Spinal cord (tissue), 9 donors: ENCODE measurements at regions not wholly inside any gene's neighbourhood (a gene's known extent, or its start where the extent isn't known, plus 50 kb on each side); places are given as distances from the start of the nearest gene placed in this dataset.

Source experiments
- DNase-seq, 6 donors: peaks; one replicate each; pipeline versions ENCODE4 v3.0.0 to v3.0.0-alpha.2; 2013 to 2015; ENCODE audit warnings: low spot score in 6 of 6, low read depth in 4 of 6
- H3K27ac ChIP-seq: one replicate; pipeline ENCODE4 v1.5.1; 2013; ENCODE audit warnings: low read depth, low read length, control low read depth
- H3K27me3 ChIP-seq: one replicate; pipeline ENCODE4 v1.6.1; 2013; ENCODE audit warnings: low read length; ENCODE audit not compliant: control insufficient read depth, insufficient read depth
- H3K36me3 ChIP-seq: one replicate; pipeline ENCODE4 v1.6.1; 2013; ENCODE audit warnings: low read length; ENCODE audit not compliant: control insufficient read depth, insufficient read depth
- H3K4me1 ChIP-seq: one replicate; pipeline ENCODE4 v1.6.1; 2013; ENCODE audit warnings: low read length; ENCODE audit not compliant: control insufficient read depth, insufficient read depth
- H3K4me3 ChIP-seq: one replicate; pipeline ENCODE4 v1.5.1; 2013; ENCODE audit warnings: low read depth, low read length, control low read depth
- H3K9me3 ChIP-seq: one replicate; pipeline ENCODE4 v1.6.1; 2013; ENCODE audit warnings: low read length; ENCODE audit not compliant: control insufficient read depth, insufficient read depth
- whole genome bisulfite sequencing: methylation state at CpG from one replicate; pipeline ENCODE4 v1.1.5; 2013; ENCODE audit warnings: missing lambda C conversion rate; ENCODE audit not compliant: insufficient coverage; 5-methylcytosine and 5-hydroxymethylcytosine counted together
- donor health status: healthy.

- Histone ChIP-seq H3K4me1 (no peaks in the 10 kb centered on the region), H3K27me3 (no peaks in the 10 kb centered on the region), H3K9me3 (peaks cover 2% of the 10 kb centered on the region), H3K4me3 (no peak overlapping the region), H3K36me3 (no peaks in the 10 kb centered on the region), H3K27ac (no peak overlapping the region)
- DNase-seq, result no peak
- WGBS, result 83% methylated on average over 1 of the region's 2 CpGs
Observed at GRCh38 chr7:45509222-45509621, 64.9 kb upstream of the ADCY1 start.

GRCh38 chr7:45511721-45512597 lies 62.2 kb upstream of the ADCY1 start:
- Histone ChIP-seq H3K27me3 (no peaks in the 10 kb centered on the region), H3K36me3 (no peaks in the 10 kb centered on the region), H3K9me3 (no peaks in the 10 kb centered on the region), H3K4me3 (no peak overlapping the region), H3K4me1 (no peaks in the 10 kb centered on the region), H3K27ac (no peak overlapping the region)
- DNase-seq, result peak in 1 of 6 donors; percentile 48
- 82% methylated on average over 4 of the region's 7 CpGs for WGBS

GRCh38 chr7:45514944-45515343 lies 59.2 kb upstream of the ADCY1 start:
- DNase-seq, result peak in 2 of 6 donors; percentile 38 to 82
- H3K4me1 ChIP-seq, result no peaks in the 10 kb centered on the region
- no peak overlapping the region for H3K4me3 ChIP-seq
- no peaks in the 10 kb centered on the region for H3K36me3 ChIP-seq
- H3K27ac ChIP-seq, result no peak overlapping the region
- no CpG with 5 or more reads among the region's 4 CpGs for WGBS
- peaks cover 3% of the 10 kb centered on the region for H3K9me3 ChIP-seq
- H3K27me3 ChIP-seq, result no peaks in the 10 kb centered on the region

- DNase-seq, result peak in 1 of 6 donors; percentile 33
- H3K4me3 ChIP-seq, result no peak overlapping the region
- no peaks in the 10 kb centered on the region for H3K27me3 ChIP-seq
Observed at GRCh38 chr7:45515346-45515745, 58.8 kb upstream of the ADCY1 start.

More at GRCh38 chr7:45515346-45515745, 58.8 kb upstream of the ADCY1 start:
- Histone ChIP-seq H3K9me3 (peaks cover 3% of the 10 kb centered on the region), H3K27ac (no peak overlapping the region), H3K36me3 (no peaks in the 10 kb centered on the region), H3K4me1 (no peaks in the 10 kb centered on the region)
